Mesothelial cell of epicardium (in vitro differentiated cells): ENCODE measurements at regions not wholly inside any gene's neighbourhood (a gene's known extent, or its start where the extent isn't known, plus 50 kb on each side); places are given as distances from the start of the nearest gene placed in this dataset.

Experiments
- DNase-seq, 2 experiments: peaks; one replicate each; pipeline ENCODE4 v3.0.0; 2021; ENCODE audit warnings: low spot score in 2 of 2; ENCODE audit not compliant: unreplicated experiment in 2 of 2
- H3K27ac Mint-ChIP-seq: 2 replicates; pipeline ENCODE4 v1.8.0; 2021; ENCODE audit warnings: mixed read lengths
- H3K27me3 Mint-ChIP-seq: 2 replicates; pipeline ENCODE4 v1.8.0; 2021; ENCODE audit warnings: low read depth, mixed read lengths
- H3K36me3 Mint-ChIP-seq: 2 replicates; pipeline ENCODE4 v1.8.0; 2021; ENCODE audit warnings: mixed read lengths
- H3K4me1 Mint-ChIP-seq: 2 replicates; pipeline ENCODE4 v1.8.0; 2021; ENCODE audit warnings: mixed read lengths
- H3K4me3 Mint-ChIP-seq: 2 replicates; pipeline ENCODE4 v1.8.0; 2021; ENCODE audit warnings: mild to moderate bottlenecking, moderate library complexity, mixed read lengths
- H3K9me3 Mint-ChIP-seq: 2 replicates; pipeline ENCODE4 v1.8.0; 2021; ENCODE audit warnings: mixed read lengths
- CTCF ChIP-seq: fragments of 200-600 bp; sonication (generic); IDR thresholded peaks from one replicate; pipeline ENCODE4 v1.5.0; 2021; ENCODE audit warnings: antibody characterized with exemption; ENCODE audit not compliant: unreplicated experiment

DNA sequence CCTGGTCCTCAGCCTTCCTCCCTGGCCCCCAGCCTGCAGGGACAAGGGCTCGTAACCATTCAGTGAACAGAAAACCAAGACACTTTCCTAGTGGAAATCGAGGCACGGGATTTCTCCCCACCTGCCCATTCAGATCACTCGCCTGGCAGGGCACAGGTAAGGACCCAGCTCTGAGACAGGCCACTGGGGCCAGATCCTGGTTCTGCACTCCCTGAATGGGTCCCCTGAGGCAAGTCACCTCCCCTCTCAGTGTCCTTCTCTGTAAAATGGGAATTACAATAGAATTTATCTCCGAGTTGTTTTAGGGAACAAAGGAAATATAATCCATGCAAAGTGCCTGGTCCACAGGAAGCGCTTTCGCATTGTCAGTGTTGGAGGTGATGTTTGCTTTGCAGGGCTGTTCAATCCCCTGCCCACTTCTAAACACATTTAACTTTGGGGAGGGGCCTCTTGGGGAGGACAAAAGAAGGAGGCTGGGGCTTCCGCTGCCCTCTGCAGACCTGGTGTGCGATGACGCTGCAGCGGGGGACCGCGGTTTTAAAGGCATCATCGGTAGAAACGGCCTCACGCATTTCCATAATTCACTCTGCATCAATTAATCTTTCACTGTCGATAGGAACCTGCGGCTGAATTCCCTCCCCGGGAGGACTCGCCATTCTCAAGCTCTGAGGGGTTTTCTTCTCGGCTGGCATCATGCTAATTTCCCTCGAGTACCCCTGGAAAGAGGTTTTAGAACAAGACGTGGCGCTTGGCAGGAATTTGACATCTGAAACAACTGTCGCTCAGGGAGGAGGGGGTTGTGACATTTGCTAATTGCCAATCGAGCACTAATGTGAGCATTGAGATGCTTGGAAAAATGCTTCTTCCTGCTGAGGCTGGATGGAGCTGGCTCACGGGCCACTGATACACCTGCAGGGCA lies 70.4 kb upstream of the FGF3 start:
- Mint-ChIP-seq H3K4me1 (peaks cover 8% of the 10 kb centered on the region), H3K27me3 (peaks cover 44% of the 10 kb centered on the region), H3K27ac (no peak overlapping the region), H3K4me3 (no peak overlapping the region), H3K36me3 (no peaks in the 10 kb centered on the region), H3K9me3 (no peaks in the 10 kb centered on the region)
- no peak for DNase-seq
- no peak for TF ChIP-seq CTCF

DNA sequence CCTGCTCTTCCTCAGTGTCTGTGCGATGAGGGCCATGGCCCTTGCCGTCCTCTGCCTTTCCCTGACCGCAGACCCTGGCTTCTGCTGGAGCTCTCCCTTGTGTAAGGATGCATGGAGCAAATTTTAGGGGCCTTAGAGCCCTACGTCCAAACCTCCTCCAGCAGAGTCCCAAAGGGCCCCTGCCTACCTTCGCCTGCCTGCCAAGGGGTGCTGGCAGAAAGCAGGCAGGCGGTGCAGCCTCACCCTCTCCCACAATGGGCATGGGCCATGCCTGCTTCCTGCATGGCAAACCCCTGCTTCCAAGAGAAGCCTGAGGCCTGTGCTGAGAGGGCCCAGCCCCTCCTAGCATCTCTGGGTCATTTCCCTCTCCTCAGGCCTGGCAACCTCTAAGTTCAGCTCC lies 71.3 kb upstream of the FGF3 start:
- no peak overlapping the region for H3K4me3 Mint-ChIP-seq
- H3K27ac Mint-ChIP-seq, result no peak overlapping the region
- peaks cover 8% of the 10 kb centered on the region for H3K4me1 Mint-ChIP-seq
- no peaks in the 10 kb centered on the region for H3K9me3 Mint-ChIP-seq
- TF ChIP-seq CTCF, result no peak
- no peaks in the 10 kb centered on the region for H3K36me3 Mint-ChIP-seq
- H3K27me3 Mint-ChIP-seq, result peaks cover 43% of the 10 kb centered on the region
- no peak for DNase-seq

DNA sequence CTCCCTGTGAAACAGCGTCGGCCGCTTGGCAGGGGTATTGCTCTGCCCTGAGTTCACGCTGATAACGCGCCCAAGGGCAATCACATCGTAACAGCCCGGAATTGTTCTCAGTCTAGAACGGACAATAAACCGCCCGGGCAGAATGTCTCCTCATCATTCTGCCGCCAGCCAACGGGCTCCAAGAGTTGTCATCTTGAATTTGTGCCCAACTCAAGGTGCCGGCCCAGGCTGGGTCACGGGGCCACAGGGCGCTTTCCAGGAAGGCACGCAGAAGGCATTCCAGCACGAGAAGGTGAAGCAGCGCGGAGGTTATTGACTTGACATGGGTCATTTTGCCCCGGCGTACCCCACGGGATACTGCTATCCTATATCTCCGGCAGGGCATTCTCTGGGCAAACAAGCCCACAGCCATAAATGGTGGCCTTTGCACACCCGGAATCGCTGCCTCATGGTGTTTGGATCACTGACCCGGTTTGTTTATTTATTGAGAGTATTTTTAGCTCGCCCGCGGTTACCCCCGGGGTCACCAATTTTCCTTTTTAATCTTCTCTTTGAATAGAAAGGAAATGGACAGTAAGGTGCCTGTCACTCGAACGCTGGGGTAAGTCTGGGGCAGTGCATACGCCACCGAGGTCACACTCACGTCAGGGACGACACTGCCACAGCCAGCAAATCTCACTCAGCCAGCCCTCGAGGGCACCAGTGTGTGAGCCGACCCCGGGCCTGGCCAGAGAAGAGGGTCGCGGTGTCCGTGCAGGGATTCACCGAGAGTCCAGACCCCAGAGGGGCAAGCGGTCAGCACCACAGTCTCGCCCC lies 72.4 kb upstream of the FGF3 start:
- no peak for DNase-seq
- no peaks in the 10 kb centered on the region for H3K36me3 Mint-ChIP-seq
- H3K9me3 Mint-ChIP-seq, result no peaks in the 10 kb centered on the region
- no peak overlapping the region for H3K27ac Mint-ChIP-seq
- no peak overlapping the region for H3K4me3 Mint-ChIP-seq
- no peak for TF ChIP-seq CTCF
- H3K4me1 Mint-ChIP-seq, result peaks cover 8% of the 10 kb centered on the region
- H3K27me3 Mint-ChIP-seq, result peaks cover 43% of the 10 kb centered on the region

- DNase-seq, result no peak
- Mint-ChIP-seq H3K27ac (no peak overlapping the region), H3K9me3 (peaks cover under 1% of the 10 kb centered on the region), H3K4me3 (no peak overlapping the region), H3K4me1 (peaks cover 8% of the 10 kb centered on the region), H3K36me3 (no peaks in the 10 kb centered on the region), H3K27me3 (peaks cover 43% of the 10 kb centered on the region)
- no peak for TF ChIP-seq CTCF
These were observed 73.2 kb upstream of the FGF3 start for GRCh38 chr11:69892237-69892985.

GRCh38 chr11:69892986-69893555 lies 73.9 kb upstream of the FGF3 start:
- H3K36me3 Mint-ChIP-seq, result no peaks in the 10 kb centered on the region

More at GRCh38 chr11:69892986-69893555, 73.9 kb upstream of the FGF3 start:
- Mint-ChIP-seq H3K27ac (no peak overlapping the region), H3K27me3 (peaks cover 45% of the 10 kb centered on the region), H3K4me1 (peaks cover 8% of the 10 kb centered on the region), H3K9me3 (peaks cover 7% of the 10 kb centered on the region), H3K4me3 (no peak overlapping the region)
- TF ChIP-seq CTCF, result no peak
- no peak for DNase-seq
